HepG2 (cell line): ENCODE measurements at regions not wholly inside any gene's neighbourhood (a gene's known extent, or its start where the extent isn't known, plus 50 kb on each side); places are given as distances from the start of the nearest gene placed in this dataset.

ENCODE experiments used
- ATF7-NPFF ChIP-seq: sonication (generic); formaldehyde crosslinking; IDR thresholded peaks from 2 replicates; pipeline ENCODE4 v1.8.1; 2023; ENCODE audit warnings: mild to moderate bottlenecking, low read depth, missing genetic modification reagents, moderate library complexity
- MEIS1 ChIP-seq: sonication (generic); formaldehyde crosslinking; IDR thresholded peaks from 2 replicates; pipeline ENCODE4 v1.9.0; 2021; ENCODE audit warnings: mild to moderate bottlenecking, missing genetic modification reagents, moderate library complexity, borderline replicate concordance
- MYC ChIP-seq: sonication (generic); formaldehyde crosslinking; IDR thresholded peaks from 2 replicates; pipeline ENCODE4 v1.9.0; 2021; ENCODE audit warnings: missing genetic modification reagents, borderline replicate concordance
- SIN3A ChIP-seq: IDR thresholded peaks from 2 replicates; pipeline ENCODE4 v1.6.1; 2011; ENCODE audit warnings: low read depth, mild to moderate bottlenecking, control low read depth, low read length, borderline replicate concordance
- TAF1 ChIP-seq: sonication (generic); formaldehyde crosslinking; IDR thresholded peaks from 2 replicates; pipeline ENCODE4 v1.4.0; 2020; ENCODE audit warnings: missing genetic modification reagents
- ZFP41 ChIP-seq: sonication (generic); formaldehyde crosslinking; IDR thresholded peaks from 2 replicates; pipeline ENCODE4 v1.4.0; 2020; ENCODE audit warnings: mild to moderate bottlenecking, missing genetic modification reagents, borderline replicate concordance
- ZFX ChIP-seq: sonication (generic); formaldehyde crosslinking; IDR thresholded peaks from 2 replicates; pipeline ENCODE4 v1.4.0; 2020; ENCODE audit warnings: mild to moderate bottlenecking, low read depth, missing genetic modification reagents, moderate library complexity
- ZNF720 ChIP-seq: sonication (generic); formaldehyde crosslinking; IDR thresholded peaks from 2 replicates; pipeline ENCODE4 v1.4.0; 2020; ENCODE audit warnings: missing genetic modification reagents
- ZSCAN31 ChIP-seq: sonication (generic); formaldehyde crosslinking; IDR thresholded peaks from 2 replicates; pipeline ENCODE4 v1.5.0; 2020; ENCODE audit warnings: low read depth, mild to moderate bottlenecking, missing genetic modification reagents
- TF ChIP-seq, protein P1 (sequence below): sonication (generic); formaldehyde crosslinking; IDR thresholded peaks from 2 replicates; pipeline ENCODE4 v1.5.1; 2020; ENCODE audit warnings: missing genetic modification reagents, mild to moderate bottlenecking, borderline replicate concordance

- no peak for TF ChIP-seq ATF7-NPFF (CRISPR knock-in tag)
- TF ChIP-seq ZSCAN31 (CRISPR knock-in tag) = no peak
- no peak for TF ChIP-seq ZNF720 (CRISPR knock-in tag)
- TF ChIP-seq MYC (CRISPR knock-in tag) = no peak
- TF ChIP-seq TAF1 = no peak
- TF ChIP-seq ZFP41 = no peak
- no peak for TF ChIP-seq MEIS1 (CRISPR knock-in tag)
- TF ChIP-seq SIN3A = no peak
- TF ChIP-seq, protein P1, sequence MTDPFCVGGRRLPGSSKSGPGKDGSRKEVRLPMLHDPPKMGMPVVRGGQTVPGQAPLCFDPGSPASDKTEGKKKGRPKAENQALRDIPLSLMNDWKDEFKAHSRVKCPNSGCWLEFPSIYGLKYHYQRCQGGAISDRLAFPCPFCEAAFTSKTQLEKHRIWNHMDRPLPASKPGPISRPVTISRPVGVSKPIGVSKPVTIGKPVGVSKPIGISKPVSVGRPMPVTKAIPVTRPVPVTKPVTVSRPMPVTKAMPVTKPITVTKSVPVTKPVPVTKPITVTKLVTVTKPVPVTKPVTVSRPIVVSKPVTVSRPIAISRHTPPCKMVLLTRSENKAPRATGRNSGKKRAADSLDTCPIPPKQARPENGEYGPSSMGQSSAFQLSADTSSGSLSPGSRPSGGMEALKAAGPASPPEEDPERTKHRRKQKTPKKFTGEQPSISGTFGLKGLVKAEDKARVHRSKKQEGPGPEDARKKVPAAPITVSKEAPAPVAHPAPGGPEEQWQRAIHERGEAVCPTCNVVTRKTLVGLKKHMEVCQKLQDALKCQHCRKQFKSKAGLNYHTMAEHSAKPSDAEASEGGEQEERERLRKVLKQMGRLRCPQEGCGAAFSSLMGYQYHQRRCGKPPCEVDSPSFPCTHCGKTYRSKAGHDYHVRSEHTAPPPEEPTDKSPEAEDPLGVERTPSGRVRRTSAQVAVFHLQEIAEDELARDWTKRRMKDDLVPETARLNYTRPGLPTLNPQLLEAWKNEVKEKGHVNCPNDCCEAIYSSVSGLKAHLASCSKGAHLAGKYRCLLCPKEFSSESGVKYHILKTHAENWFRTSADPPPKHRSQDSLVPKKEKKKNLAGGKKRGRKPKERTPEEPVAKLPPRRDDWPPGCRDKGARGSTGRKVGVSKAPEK (CRISPR knock-in tag) = no peak
- no peak for TF ChIP-seq ZFX (CRISPR knock-in tag)
These were observed 231.7 kb upstream of the CCDC150 start for GRCh38 chr2:196407675-196408264.
